HG03066 (cell line): ENCODE measurements at regions not wholly inside any gene's neighbourhood (a gene's known extent, or its start where the extent isn't known, plus 50 kb on each side); places are given as distances from the start of the nearest gene placed in this dataset.

ENCODE experiments used
- ATAC-seq: cut with Tn5 transposase; IDR thresholded peaks from one replicate; pipeline ENCODE4 v1.9.1; 2021; ENCODE audit warnings: low read depth; ENCODE audit not compliant: unreplicated experiment

DNA sequence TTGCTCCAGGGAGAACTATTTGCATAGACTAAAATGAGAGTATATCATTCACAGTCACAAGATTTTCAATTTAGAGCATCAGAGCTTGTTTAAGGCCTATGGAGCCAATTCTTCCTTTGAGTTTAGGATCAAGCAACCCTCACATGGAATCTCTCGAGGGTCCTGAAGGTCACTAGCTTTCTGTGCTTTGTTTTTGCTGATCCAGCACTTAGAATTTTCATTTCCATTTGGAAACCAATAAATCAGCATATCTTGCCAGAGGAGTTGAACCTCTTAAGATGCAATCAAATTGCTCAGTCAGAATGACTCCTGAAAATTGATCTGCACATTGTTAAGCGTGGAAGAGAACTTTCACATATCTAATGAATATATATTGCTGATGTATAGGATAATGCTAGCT is 1039.6 kb downstream of the PDHA2 start:
- no peak for ATAC-seq

DNA sequence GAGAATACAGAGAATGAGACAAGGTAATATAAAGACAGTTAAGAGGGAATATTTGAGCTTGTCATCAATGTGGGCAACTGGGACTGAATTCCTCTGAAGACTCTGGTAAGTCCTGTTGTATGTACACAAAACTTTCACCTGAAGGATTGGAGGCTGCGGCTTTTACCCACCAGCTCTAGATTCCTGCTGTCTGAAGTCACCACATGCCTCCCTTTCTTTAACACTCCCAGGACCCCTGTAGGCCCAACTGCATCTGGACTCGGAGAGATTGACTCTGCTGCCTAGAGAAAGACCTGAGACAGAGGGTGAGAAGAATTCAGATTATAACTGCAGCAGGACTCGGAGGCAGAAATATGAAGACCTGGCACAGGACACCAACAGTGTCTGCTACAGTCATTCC is 1048.0 kb downstream of the PDHA2 start:
- ATAC-seq: no peak

DNA sequence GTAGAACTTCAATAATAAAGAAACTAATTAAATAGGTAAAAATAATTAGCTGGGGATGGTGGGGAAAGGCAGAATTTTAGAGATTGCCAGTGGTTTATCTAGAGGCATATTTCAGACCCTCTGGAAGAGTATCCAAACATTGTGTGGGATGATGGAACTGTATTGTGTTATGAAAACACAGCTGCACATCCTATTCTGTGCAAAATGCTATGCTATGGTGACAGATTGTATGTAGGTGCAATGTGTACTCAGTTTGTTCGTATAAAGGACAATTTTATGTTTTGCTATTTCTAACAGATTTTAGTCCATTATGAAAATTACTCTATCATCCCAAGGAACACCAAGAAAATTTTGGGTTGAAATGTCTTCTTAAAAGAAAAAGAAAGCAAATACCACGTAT is 1054.7 kb downstream of the PDHA2 start:
- no peak for ATAC-seq

DNA sequence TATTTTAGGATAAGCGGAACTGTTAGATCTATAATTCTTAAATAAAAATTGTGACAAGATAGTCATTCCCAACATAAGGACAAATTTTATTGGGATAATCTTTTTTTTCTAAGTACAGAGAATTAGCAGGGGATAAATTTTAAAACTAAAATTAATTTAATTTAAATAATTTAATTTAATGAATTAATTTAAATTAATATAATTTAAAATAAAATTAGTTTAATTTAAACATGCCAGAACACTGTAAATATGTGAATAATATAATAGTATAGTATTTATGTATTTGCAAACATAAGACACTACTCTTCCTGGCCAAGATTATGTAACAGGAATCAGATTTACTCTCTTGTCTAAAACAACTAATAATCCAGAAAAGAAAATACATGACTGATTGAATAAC is 1055.9 kb downstream of the PDHA2 start:
- ATAC-seq: no peak

DNA sequence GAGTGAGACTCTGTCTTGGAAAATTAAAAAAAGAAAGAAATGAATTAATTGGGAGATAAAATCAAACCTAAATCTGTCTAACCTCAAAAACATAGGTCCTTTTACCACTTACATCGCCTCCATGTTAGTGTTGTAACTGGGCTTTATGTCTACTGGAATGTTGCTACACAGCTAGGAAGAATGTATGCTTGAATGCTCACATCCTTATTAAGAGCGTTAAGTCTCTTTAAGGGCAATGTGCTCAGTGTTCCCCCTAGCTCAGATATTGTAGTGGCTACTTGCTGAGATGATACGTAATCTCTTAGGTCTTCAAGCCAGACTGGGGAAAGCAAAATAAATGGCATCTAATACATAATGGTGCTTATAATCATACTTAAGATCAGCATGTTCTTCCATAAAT is 1072.8 kb downstream of the PDHA2 start:
- ATAC-seq: no peak

DNA sequence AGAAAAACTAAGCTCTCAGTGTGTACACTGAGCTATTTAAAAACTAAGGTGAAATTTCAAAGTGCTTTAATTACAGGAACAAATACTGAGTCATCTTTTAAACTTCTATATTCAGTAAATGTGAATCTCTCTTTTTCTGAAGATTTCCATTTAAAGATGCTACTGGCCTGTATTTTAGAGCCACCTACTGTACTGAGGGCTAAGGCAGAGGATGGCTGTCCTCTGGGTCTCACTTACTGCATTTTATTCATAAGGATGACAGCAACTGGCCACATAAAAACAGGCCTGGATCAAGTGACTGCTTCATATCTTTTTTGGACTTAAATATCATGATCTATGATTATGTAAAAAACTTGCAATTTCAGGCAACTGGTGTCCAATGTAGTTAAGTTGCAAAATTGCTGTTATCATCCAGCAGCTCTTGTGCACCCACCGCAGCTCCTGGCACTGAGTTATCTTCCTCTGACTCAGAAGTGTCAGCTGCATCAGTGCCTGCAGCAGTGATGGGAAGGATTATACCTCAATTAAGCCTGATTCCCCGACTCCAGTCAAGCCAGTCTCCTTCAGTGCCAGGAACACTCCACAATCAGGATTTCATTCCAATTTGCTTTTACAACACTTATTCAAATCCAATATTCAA is 1073.7 kb downstream of the PDHA2 start:
- ATAC-seq: no peak

DNA sequence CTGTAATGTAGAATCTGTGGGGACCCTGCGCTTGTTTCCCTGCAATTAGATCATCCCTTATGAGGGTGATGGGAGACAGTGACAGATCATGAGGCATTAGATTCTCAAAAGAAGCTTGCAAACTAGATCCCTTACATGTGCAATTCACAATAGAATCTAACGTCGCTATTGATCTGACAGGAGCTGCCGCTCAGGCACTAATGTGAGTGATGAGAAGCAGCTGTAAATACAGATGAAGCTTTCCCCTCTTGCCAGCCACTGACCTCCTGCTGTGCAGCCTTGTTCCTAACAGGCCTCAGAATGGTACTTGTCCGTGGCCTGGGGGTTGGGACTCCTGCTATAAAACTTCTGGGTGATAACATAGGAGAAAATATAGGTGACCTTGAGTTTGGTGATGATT is 1076.8 kb downstream of the PDHA2 start:
- no peak for ATAC-seq

DNA sequence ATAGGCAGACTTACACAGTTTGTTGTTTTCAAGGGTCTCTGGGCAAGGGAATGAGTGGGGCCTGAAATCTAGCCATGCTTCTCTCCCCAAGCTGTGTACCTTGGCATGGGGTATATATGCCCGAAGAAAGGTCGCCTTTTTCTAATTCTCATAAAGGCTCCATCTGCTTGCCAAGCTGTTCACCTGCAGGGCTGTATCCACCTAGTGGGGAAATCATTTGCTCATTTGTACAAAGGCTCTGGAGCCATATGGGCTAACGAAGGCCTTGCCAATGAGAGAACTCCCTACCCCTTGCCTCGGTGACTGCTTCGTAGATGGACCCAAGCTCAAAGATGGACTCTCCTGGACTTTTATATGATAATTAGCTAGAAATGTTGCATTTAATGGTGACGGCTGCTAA is 1097.0 kb downstream of the PDHA2 start:
- ATAC-seq: no peak

DNA sequence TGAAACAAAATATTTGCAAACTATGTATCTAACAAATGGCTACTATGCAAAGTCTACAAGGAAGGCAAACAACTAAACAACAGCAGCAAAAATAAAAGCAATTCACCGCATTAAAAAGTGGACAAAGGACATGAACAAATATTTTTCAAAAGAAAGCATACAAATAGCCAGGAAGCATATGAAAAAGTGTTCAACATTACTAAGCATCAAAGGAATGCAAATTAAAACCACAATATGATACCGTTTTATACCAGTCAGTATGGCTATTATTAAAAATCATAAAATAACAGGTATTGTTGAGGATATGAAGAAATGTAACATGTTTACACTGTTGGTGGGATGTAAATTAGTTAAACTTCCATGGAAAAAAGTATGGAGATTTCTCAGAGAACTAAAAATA is 1106.7 kb downstream of the PDHA2 start:
- no peak for ATAC-seq

DNA sequence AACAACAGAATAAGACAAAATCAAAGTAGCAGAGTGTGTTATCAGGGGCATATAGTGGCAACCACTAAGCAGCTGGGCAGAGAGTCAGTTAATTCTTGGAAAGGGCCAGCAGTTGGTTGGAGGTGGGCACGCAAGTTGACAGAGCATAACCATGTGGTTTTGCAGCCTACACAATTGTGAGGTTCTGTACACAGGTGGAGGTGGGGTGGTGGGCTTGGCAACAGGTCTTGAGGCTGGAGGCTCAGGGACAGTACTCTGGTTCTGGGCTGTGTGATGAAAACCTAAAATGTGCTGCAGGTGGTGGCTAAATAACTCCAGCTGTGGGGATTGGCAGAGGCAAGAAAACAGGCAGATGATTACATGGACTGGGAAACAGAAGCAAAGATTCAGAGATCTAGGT is 1112.7 kb downstream of the PDHA2 start:
- ATAC-seq: no peak

DNA sequence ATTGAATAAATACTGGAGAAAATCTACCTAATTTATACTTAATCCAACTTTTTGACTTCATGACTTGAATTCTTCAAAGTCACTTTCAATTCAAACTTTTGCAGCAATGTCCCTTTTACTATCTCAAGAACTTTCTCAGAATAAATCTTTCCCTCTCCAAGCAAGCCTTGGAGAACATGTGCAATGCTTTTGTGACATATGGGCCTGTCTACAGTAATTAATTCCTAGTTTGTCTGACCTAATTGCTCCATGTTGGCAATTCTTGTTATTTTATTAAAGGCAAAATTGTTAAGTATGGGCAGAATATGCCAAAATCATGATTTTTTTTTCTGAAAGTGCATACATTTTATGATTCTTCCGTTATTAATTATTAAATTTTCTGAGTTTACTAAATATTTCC is 1115.3 kb downstream of the PDHA2 start:
- ATAC-seq: no peak

DNA sequence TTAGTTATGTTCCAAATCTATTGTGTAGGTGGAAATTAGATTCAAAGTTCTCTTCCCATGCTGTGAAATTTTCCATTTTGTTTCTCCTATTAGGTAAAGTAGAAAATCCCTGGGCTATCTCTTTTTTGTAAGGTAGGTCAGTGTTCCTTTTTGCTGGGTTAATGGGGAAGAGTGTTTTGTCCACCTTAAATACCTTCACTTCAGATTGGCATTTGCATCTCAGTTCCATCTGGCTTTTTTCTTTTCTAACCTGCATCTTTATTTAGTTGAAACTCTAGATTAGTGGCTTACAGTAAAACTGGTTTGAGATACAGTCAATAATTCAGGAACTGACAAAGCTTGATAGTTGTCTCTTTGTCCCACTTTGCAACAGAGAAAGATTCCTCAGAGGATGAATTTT is 1115.8 kb downstream of the PDHA2 start:
- no peak for ATAC-seq

DNA sequence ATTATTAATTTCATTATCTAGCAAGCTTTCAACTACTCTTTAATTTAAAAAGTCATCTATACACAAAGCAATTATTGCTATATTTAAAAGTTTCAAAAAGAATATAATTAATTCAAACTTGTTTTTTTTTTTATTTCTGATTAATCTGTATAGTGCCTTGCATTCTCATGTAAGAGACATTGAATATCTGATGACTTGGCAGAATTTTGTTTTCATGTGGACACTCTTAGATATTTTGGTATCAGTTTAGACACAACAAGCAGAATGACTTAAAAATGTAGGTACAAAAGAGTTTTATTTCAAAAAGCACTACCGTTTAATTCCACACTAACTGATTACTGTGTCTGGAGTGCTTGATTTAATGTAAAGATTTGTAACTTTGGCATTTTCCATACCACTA is 1129.6 kb downstream of the PDHA2 start:
- no peak for ATAC-seq

DNA sequence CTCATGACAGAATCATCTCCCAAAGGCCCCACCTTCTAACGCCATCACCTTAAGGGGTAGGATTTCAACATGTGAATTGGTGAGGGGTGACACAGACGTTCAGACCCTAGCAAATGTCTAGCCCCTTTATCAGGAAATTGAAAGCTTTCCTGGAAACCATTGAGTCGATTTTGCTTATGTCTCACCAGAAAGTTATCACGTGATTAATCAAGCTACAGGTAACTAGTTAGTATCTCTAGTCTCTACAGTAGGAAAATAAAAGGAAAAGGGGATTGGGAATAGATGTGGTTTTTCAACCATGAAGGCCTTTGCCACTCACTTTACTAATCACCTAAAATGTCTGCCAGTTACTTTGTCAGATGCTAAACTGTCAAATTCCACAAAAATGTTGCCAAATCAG is 1133.0 kb downstream of the PDHA2 start:
- ATAC-seq: no peak

DNA sequence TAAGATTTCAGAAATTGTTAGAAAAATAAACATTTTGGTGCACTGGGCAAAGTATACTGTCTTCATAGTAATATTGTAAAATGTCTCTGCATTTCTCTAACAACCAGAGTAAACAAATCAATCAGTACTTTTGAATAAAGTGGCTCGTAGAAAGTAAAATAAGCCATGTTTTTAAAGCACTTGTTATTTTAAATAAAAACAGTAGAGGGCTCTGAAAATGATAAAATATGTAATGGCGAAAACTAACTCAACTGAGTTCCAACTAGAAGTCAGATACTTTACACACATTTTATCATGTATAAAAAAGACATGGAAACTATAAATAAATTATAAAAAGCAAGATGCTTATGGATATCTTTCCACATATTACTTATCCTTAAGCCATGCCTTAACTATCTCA is 1134.4 kb downstream of the PDHA2 start:
- ATAC-seq: no peak

DNA sequence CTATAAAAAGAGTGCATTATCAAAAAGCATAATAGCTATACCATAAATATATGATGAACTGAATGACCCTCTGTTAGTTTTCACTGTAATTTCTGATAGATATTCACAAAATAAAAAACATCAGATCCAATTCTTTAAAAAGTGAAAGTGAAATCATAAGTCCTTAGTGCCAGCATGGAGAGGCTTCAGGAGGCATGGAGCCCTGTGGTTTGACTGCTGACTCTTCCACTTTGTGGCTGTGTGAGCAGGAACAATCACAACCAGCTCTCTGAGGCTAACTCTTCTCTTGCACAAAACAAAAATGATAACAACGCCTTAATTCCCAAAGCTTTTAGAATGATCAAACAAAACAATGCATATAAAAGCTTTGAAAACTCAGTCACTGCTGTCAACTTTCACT is 1143.9 kb downstream of the PDHA2 start:
- no peak for ATAC-seq

DNA sequence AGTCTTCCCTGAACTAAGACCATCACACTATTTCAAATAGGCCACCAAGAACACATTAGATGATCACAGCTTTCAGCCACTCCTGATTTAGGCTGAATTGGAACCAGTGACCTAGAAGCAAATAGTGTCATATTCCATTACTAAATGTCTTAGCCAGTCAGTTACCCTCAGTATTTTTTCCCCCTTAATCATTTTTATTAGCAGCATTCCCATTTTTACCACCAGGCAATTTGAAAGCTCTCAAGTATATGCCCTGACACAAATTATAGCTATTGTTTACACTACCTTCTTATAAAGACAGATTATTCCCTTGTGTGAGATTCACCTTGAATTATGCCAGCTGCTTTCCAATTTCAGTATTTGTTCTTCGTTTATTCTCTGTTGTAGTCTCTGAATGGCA is 1146.9 kb downstream of the PDHA2 start:
- ATAC-seq: no peak

DNA sequence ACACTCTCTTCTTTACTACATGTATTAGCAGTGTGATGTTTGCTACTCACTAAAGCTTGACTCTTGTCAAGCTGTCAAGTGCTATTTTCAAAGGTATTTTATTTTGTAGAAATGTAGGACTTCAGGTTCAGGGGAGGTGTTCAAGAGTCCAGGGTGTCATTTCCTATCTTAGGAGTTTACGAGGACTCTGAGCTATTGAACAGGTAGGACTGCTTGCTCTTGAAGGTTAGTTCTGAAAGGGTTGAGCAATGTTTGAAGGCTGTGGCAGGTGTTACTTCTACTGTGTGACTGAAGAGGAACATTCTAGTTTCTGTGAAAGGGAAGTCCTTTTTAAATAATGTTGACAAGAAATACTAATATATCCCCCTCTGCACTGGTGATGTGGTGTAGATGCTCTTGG is 1151.2 kb downstream of the PDHA2 start:
- ATAC-seq: no peak

DNA sequence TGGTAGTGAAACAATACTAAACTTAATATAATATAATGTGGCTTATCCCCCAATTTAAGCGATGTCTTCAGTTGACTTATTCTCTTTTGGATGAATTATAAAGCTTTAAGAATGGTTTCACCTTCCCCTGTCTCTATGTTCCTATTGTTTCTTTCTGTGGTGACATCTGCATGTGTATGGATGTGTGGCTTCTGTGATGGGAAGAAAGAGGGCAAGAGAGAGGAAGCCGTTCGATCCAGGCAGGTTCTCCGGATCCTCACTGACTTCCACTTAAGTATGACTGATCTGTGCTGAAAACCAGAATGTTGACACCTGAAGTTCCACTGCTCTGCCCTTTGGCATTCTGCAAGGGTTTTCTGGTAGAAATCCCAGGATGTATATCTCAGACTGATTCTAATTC is 1150.8 kb downstream of the STPG2 start:
- no peak for ATAC-seq

DNA sequence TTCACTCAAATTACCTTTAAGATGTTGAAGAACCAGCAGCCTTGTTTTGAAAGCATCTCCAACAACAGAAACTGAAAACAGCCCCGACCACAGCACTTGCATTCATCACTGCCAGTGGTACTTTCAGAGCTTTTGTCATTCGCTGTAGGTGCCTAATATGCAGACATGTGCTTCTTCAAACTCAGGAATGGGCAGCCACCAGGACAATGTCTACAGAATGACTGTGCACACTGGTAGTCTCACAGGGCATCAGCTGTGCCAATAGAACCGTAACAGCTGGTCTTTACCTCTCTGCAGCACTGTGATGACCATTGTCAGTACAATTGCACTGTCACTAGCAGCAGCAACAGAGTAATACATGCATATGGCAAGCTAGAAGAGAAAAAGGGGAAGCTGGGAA is 1149.7 kb downstream of the STPG2 start:
- no peak for ATAC-seq

DNA sequence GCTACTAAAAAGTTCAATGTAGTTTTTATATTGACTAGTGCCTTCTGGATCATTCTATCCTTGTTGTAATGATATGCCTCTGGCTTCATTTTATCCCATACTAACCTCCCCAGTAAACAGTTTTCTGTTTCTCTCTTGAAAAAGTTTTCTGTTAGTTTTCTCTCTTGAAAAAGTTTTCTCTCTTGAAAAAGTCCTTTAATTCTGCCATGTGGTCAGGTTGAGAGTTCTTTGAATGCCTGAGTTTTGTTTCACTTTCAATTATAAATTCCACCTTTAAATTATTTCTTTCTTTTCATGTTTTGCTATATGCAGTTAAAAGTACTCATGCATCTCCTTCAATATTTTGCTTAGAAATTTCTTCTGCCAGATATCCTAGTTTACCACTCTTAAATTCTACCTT is 1139.6 kb downstream of the STPG2 start:
- no peak for ATAC-seq

DNA sequence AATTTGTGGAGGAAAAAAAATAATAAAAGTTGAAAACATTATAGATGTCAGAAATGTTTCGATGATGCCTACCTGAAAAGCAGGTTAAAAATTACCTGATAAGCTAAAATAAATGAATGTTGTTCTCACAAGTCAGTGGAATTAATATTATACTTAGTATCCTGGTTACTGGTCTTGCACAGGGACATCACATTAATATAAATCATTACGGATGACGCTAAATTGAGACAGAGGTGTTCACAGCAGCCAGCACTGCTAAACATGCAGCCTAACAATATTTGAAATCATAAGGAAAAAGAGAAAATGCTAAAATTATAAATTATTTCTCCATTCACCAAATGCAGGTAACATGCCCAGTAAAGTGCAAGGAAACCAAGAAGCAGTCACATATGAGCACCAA is 1130.0 kb downstream of the STPG2 start:
- ATAC-seq: no peak

DNA sequence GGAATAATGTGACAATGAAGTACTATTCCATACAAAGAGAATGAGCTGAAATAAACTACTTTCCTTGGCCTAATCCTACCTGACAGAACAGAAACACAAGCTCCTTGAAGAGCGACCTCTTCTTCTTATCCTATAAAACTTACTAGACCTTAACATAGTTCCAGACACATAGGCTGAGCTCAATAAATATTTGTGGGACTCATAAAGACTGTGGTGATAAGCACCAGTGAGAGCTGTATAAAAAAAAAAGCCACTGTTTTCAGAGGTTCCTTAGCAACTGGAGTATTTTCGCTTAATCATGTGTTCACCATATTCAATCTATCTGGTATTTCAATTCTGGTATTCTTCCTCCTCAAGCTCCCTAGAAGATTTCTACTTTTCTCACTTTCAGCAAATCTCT is 1129.6 kb downstream of the STPG2 start:
- ATAC-seq: no peak
